Ascending aorta (tissue), 2 donors: ENCODE measurements at regions not wholly inside any gene's neighbourhood (a gene's known extent, or its start where the extent isn't known, plus 50 kb on each side); places are given as distances from the start of the nearest gene placed in this dataset.

Experiments
- DNase-seq, 2 donors: peaks; one replicate each; pipeline ENCODE4 v3.0.0-alpha.2; 2019; ENCODE audit warnings: low spot score in 2 of 2
- H3K27ac ChIP-seq, 2 donors: fragments of 200-600 bp; sonication (generic); one replicate each; pipeline ENCODE4 v1.5.1; 2016 to 2017; ENCODE audit warnings: mild to moderate bottlenecking in 1 of 2
- H3K27me3 ChIP-seq: fragments of 200-600 bp; sonication (generic); one replicate; pipeline ENCODE4 v1.5.1; 2017
- H3K36me3 ChIP-seq, 2 donors: fragments of 200-600 bp; sonication (generic); one replicate each; pipeline ENCODE4 v1.5.1; 2016
- H3K4me1 ChIP-seq, 2 donors: fragments of 200-600 bp; sonication (generic); one replicate each; pipeline ENCODE4 v1.5.1; 2016 to 2017; ENCODE audit warnings: mild to moderate bottlenecking in 1 of 2
- H3K4me3 ChIP-seq, 2 donors: fragments of 200-600 bp; sonication (generic); one replicate each; pipeline ENCODE4 v1.5.1; 2016 to 2017; ENCODE audit warnings: mild to moderate bottlenecking in 1 of 2
- H3K9me3 ChIP-seq, 2 donors: fragments of 200-600 bp; sonication (generic); one replicate each; pipeline ENCODE4 v1.5.1; 2016
- CTCF ChIP-seq, 3 experiments: fragments of 200-600 bp in 2 of 3; fragments of 450-650 bp in 1 of 3; sonication (generic) in 2 of 3; IDR thresholded peaks; one replicate each; pipeline ENCODE4 v1.5.1; 2016 to 2019; ENCODE audit warnings: antibody characterized with exemption in 3 of 3, mild to moderate bottlenecking in 1 of 3, moderate library complexity in 1 of 3
- intact Hi-C: fragments of 100-400 bp; cut with DNase I; formaldehyde crosslinking; loops from one replicate; pipeline ENCODE4 v1.15.1; 2023

- Histone ChIP-seq H3K4me3 (no peak overlapping the region), H3K4me1 (no peaks in the 10 kb centered on the region), H3K9me3 (no peaks in the 10 kb centered on the region), H3K36me3 (no peaks in the 10 kb centered on the region), H3K27me3 (no peaks in the 10 kb centered on the region), H3K27ac (no peak overlapping the region)
- DNase-seq = no peak
- no peak for TF ChIP-seq CTCF (IDR thresholded peaks at IDR 0.05)
- intact Hi-C loops = no loop called here
Observed at GRCh38 chr6:40321616-40322015, 265.5 kb downstream of the LRFN2 start.

- TF ChIP-seq CTCF (IDR thresholded peaks at IDR 0.05) = no peak
- no peak overlapping the region for H3K27ac ChIP-seq
- no peak overlapping the region for H3K4me3 ChIP-seq
- no peaks in the 10 kb centered on the region for H3K4me1 ChIP-seq
- no peaks in the 10 kb centered on the region for H3K27me3 ChIP-seq
- intact Hi-C loops = no loop called here
- DNase-seq = no peak
- H3K9me3 ChIP-seq = no peaks in the 10 kb centered on the region
- H3K36me3 ChIP-seq = no peaks in the 10 kb centered on the region
Observed at GRCh38 chr6:40320947-40321346, 266.2 kb downstream of the LRFN2 start.

GRCh38 chr6:40320441-40320840 is 266.7 kb downstream of the LRFN2 start:
- intact Hi-C loops = no loop called here
- Histone ChIP-seq H3K36me3 (no peaks in the 10 kb centered on the region), H3K4me1 (no peaks in the 10 kb centered on the region), H3K27ac (no peak overlapping the region), H3K9me3 (no peaks in the 10 kb centered on the region), H3K27me3 (no peaks in the 10 kb centered on the region), H3K4me3 (no peak overlapping the region)
- DNase-seq = no peak
- TF ChIP-seq CTCF (IDR thresholded peaks at IDR 0.05) = no peak

- H3K9me3 ChIP-seq = no peaks in the 10 kb centered on the region
- no peak for TF ChIP-seq CTCF (IDR thresholded peaks at IDR 0.05)
- H3K27me3 ChIP-seq = no peaks in the 10 kb centered on the region
- H3K27ac ChIP-seq = no peak overlapping the region
- H3K4me1 ChIP-seq = no peaks in the 10 kb centered on the region
- no peak for DNase-seq
- H3K4me3 ChIP-seq = no peak overlapping the region
- H3K36me3 ChIP-seq = no peaks in the 10 kb centered on the region
- intact Hi-C loops = no loop called here
Observed at GRCh38 chr6:40319124-40319523, 268.0 kb downstream of the LRFN2 start.

GRCh38 chr6:40315060-40315459 is 272.1 kb downstream of the LRFN2 start:
- Histone ChIP-seq H3K27ac (no peak overlapping the region), H3K4me3 (no peak overlapping the region), H3K4me1 (no peaks in the 10 kb centered on the region), H3K9me3 (no peaks in the 10 kb centered on the region), H3K36me3 (no peaks in the 10 kb centered on the region), H3K27me3 (no peaks in the 10 kb centered on the region)
- no peak for DNase-seq
- intact Hi-C loops = no loop called here
- TF ChIP-seq CTCF (IDR thresholded peaks at IDR 0.05) = no peak

- no peaks in the 10 kb centered on the region for H3K27me3 ChIP-seq
- no peaks in the 10 kb centered on the region for H3K36me3 ChIP-seq
- DNase-seq = no peak
- no peaks in the 10 kb centered on the region for H3K4me1 ChIP-seq
- no peak for TF ChIP-seq CTCF (IDR thresholded peaks at IDR 0.05)
- intact Hi-C loops = no loop called here
- no peak overlapping the region for H3K4me3 ChIP-seq
- H3K27ac ChIP-seq = no peak overlapping the region
- H3K9me3 ChIP-seq = no peaks in the 10 kb centered on the region
Observed at GRCh38 chr6:40313582-40313981, 273.6 kb downstream of the LRFN2 start.
